ENCODE measurements at regions not wholly inside any gene's neighbourhood (a gene's known extent, or its start where the extent isn't known, plus 50 kb on each side); places are given as distances from the start of the nearest gene placed in this dataset.

DNA sequence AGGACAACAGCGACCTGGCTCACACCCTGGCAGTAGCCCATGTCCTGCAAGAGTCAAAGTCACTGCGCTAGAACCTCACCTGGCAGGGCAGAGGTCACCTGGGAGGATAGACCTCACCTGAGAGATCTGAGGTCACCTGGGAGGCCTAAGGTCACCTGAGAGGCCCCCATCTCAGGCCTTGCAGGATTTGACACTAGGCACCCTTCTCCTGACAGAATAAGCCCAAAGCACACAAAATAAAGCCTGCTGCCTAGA lies 75.2 kb upstream of the SPTLC1 start:
- H3K79me1 ChIP-seq (ENCODE audit: low read depth, low read length), result no peaks in the 10 kb centered on the region
- H4K8ac ChIP-seq (ENCODE audit: extremely low read depth, insufficient read depth, low read length), result no peak overlapping the region
- H3K23me2 ChIP-seq (ENCODE audit: low read depth, low read length), result no peaks in the 10 kb centered on the region
- no peak overlapping the region for H4K5ac ChIP-seq (ENCODE audit: insufficient read length, low read depth, low read length)
- FAIRE-seq (no peak), DNase-seq (ENCODE audit: low read depth in 1 of 2, low spot score in 2 of 2) (no peak)
- H3K18ac ChIP-seq (ENCODE audit: extremely low read depth, low read length), result no peak overlapping the region
- H3K23ac ChIP-seq (ENCODE audit: insufficient read length), result no peak overlapping the region
- 100% methylated on average over 2 of the region's 2 CpGs; no CpG with 5 or more reads in 1 of the 2 experiments for WGBS, 2 experiments (ENCODE audit: extremely low coverage in 1 of 2, insufficient coverage in 1 of 2, insufficient read length in 1 of 2, insufficient replicate concordance in 2 of 2, low coverage in 1 of 2, low lambda C conversion rate in 2 of 2, missing lambda C conversion rate in 1 of 2)
- H3K79me2 ChIP-seq (ENCODE audit: control insufficient read depth in 1 of 2, insufficient read depth in 2 of 2, low read length in 2 of 2), result no peaks in the 10 kb centered on the region
- H3K56ac ChIP-seq (replicated peaks; ENCODE audit: insufficient read length, low read depth, low read length), result no peak overlapping the region
- no peak overlapping the region for H2BK120ac ChIP-seq (replicated peaks; ENCODE audit: low read depth, low read length)
- no peak overlapping the region for H3K14ac ChIP-seq (ENCODE audit: insufficient read length)
- no peak overlapping the region for H3K4me3 ChIP-seq (ENCODE audit: extremely low read depth in 1 of 4, insufficient read depth in 2 of 4, low read depth in 3 of 4, low read length in 4 of 4)
- no peak overlapping the region for H2AFZ ChIP-seq (ENCODE audit: low read length)
- no peaks in the 10 kb centered on the region for H3K9me3 ChIP-seq (ENCODE audit: insufficient read depth in 2 of 2, low read depth in 1 of 2, low read length in 1 of 2)
- H3K4me1 ChIP-seq (replicated peaks in 1 of 4; ENCODE audit: control insufficient read depth in 3 of 4, insufficient read depth in 4 of 4, low read length in 3 of 4), result peaks cover 0 to 4% (median 0%) of the 10 kb centered on the region in 4 experiments; a peak in 1 of 7 replicates
- H3K27ac ChIP-seq (ENCODE audit: low read depth, low read length), result no peak overlapping the region
- H4K91ac ChIP-seq (replicated peaks; ENCODE audit: insufficient read length, low read length), result no peak overlapping the region
- CTCF ChIA-PET (ENCODE audit: partially characterized antibody), result interaction anchor here (0.8 to 7.0 kb wide), 4 partner anchors 13 to 50 kb away, joined by 3 to 56 read pairs (median 4); no protein-coding TSS in a partner anchor
- no peak overlapping the region for H2BK5ac ChIP-seq (ENCODE audit: low read depth, low read length)
- no peak overlapping the region for H3K4me2 ChIP-seq (ENCODE audit: insufficient read depth in 1 of 2, low read depth in 2 of 2, low read length in 2 of 2)
- H4K20me1 ChIP-seq (replicated peaks in 1 of 2; ENCODE audit: control insufficient read depth in 1 of 2, insufficient read depth in 2 of 2, low read length in 2 of 2), result no peaks in the 10 kb centered on the region
- no peak overlapping the region for H2AK5ac ChIP-seq (ENCODE audit: low read depth, low read length)
- H2BK20ac ChIP-seq (ENCODE audit: low read length), result no peak overlapping the region
- no peak overlapping the region for H2BK12ac ChIP-seq (ENCODE audit: low read depth, low read length)
- no peak overlapping the region for H3K9ac ChIP-seq (replicated peaks in 1 of 4; ENCODE audit: extremely low read depth in 1 of 4, low read depth in 3 of 4, low read length in 3 of 4)
- H3K27me3 ChIP-seq (replicated peaks in 1 of 4; ENCODE audit: control insufficient read depth in 3 of 4, extremely low read depth in 1 of 4, insufficient read depth in 3 of 4, low read length in 3 of 4), result no peaks in the 10 kb centered on the region
- POLR2A ChIA-PET (ENCODE audit: partially characterized antibody), result interaction anchor here (1.4 kb wide), 1 partner anchor 17 kb away, joined by 3 read pairs; no protein-coding TSS in a partner anchor
- H2BK15ac ChIP-seq (ENCODE audit: low read length), result no peak overlapping the region
- no peak overlapping the region for H3K4ac ChIP-seq (replicated peaks; ENCODE audit: insufficient read length, low read depth, low read length)
- H3K36me3 ChIP-seq (ENCODE audit: control insufficient read depth in 2 of 4, insufficient read depth in 4 of 4, low read length in 3 of 4), result no peaks in the 10 kb centered on the region
- TF ChIP-seq MAFK (IDR thresholded peaks at IDR 0.05; ENCODE audit: low read depth, low read length) (no peak), TBP (IDR thresholded peaks at IDR 0.05; ENCODE audit: low read depth, low read length) (no peak), JUND (IDR thresholded peaks at IDR 0.05; ENCODE audit: low read length) (no peak)

All from H1 (cell line).